Smooth muscle cell (in vitro differentiated cells): ENCODE measurements at regions not wholly inside any gene's neighbourhood (a gene's known extent, or its start where the extent isn't known, plus 50 kb on each side); places are given as distances from the start of the nearest gene placed in this dataset.

Experiments
- DNase-seq: peaks from one replicate; lab custom pipeline; 2025; ENCODE audit not compliant: unreplicated experiment; lab: John Stamatoyannopoulos, UW
- H2AFZ ChIP-seq: fragments of 200-600 bp; sonication (generic); 2 replicates; pipeline ENCODE4 v1.6.0; 2016; ENCODE audit warnings: antibody characterized with exemption, low read depth, mild to moderate bottlenecking
- H3F3A ChIP-seq: fragments of 200-600 bp; sonication (generic); 2 replicates; pipeline ENCODE4 v1.6.0; 2017; ENCODE audit warnings: antibody characterized with exemption, low read depth
- H3K27ac ChIP-seq: fragments of 200-600 bp; sonication (generic); 2 replicates; pipeline ENCODE4 v1.5.1; 2016; ENCODE audit warnings: low read depth, mild to moderate bottlenecking
- H3K27me3 ChIP-seq: fragments of 200-600 bp; sonication (generic); 2 replicates; pipeline ENCODE4 v1.6.1; 2016; ENCODE audit warnings: low read depth, mild to moderate bottlenecking
- H3K36me3 ChIP-seq: fragments of 200-600 bp; sonication (generic); 2 replicates; pipeline ENCODE4 v1.5.1; 2016; ENCODE audit warnings: low read depth
- H3K4me1 ChIP-seq: fragments of 200-600 bp; sonication (generic); 2 replicates; pipeline ENCODE4 v1.5.1; 2016; ENCODE audit warnings: low read depth
- H3K4me2 ChIP-seq: fragments of 200-600 bp; sonication (generic); 2 replicates; pipeline ENCODE4 v1.6.0; 2016; ENCODE audit warnings: mild to moderate bottlenecking
- H3K4me3 ChIP-seq: fragments of 200-600 bp; sonication (generic); 2 replicates; pipeline ENCODE4 v1.5.1; 2016; ENCODE audit warnings: mild to moderate bottlenecking
- H3K79me2 ChIP-seq: fragments of 200-600 bp; sonication (generic); 2 replicates; pipeline ENCODE4 v1.6.0; 2016; ENCODE audit warnings: low read depth, mild to moderate bottlenecking
- H3K9ac ChIP-seq: fragments of 200-600 bp; sonication (generic); 2 replicates; pipeline ENCODE4 v1.6.0; 2016; ENCODE audit warnings: low read depth
- H3K9me3 ChIP-seq: fragments of 200-600 bp; sonication (generic); replicated peaks from 2 replicates; pipeline ENCODE4 v1.5.1; 2016; ENCODE audit warnings: low read depth
- H4K20me1 ChIP-seq: fragments of 200-600 bp; sonication (generic); 2 replicates; pipeline ENCODE4 v1.6.0; 2016; ENCODE audit warnings: low read depth
- CTCF ChIP-seq: fragments of 200-600 bp; sonication (generic); IDR thresholded peaks from 2 replicates; pipeline ENCODE4 v1.5.1; 2017; ENCODE audit warnings: borderline replicate concordance, mild to moderate bottlenecking, antibody characterized with exemption; ENCODE audit not compliant: insufficient read depth, poor library complexity, severe bottlenecking
- WGBS: methylation state at CpG from one replicate; pipeline ENCODE4 v1.1.7; 2016; ENCODE audit warnings: low lambda C conversion rate; 5-methylcytosine and 5-hydroxymethylcytosine counted together

- Histone ChIP-seq H3K79me2 (no peaks in the 10 kb centered on the region), H3K4me1 (no peaks in the 10 kb centered on the region), H2AFZ (no peak overlapping the region), H3K9me3 (no peaks in the 10 kb centered on the region), H3K27ac (no peak overlapping the region), H3F3A (no peaks in the 10 kb centered on the region), H4K20me1 (no peaks in the 10 kb centered on the region), H3K4me2 (no peak overlapping the region), H3K27me3 (no peaks in the 10 kb centered on the region), H3K9ac (no peak overlapping the region), H3K36me3 (no peaks in the 10 kb centered on the region), H3K4me3 (no peak overlapping the region)
- DNase-seq: no peak
- TF ChIP-seq CTCF: no peak
Observed at GRCh38 chr18:43465483-43465882, 188.2 kb upstream of the SYT4 start.

- DNase-seq: no peak
- Histone ChIP-seq H3K4me2 (no peak overlapping the region), H3K79me2 (no peaks in the 10 kb centered on the region), H3K36me3 (no peaks in the 10 kb centered on the region), H3K27ac (no peak overlapping the region), H3K27me3 (no peaks in the 10 kb centered on the region), H3K4me1 (no peaks in the 10 kb centered on the region), H4K20me1 (no peaks in the 10 kb centered on the region), H3K4me3 (no peak overlapping the region), H3F3A (no peaks in the 10 kb centered on the region), H2AFZ (no peak overlapping the region), H3K9me3 (no peaks in the 10 kb centered on the region), H3K9ac (no peak overlapping the region)
- no peak for TF ChIP-seq CTCF
- 87% methylated on average over 5 of the region's 5 CpGs for WGBS
Observed at GRCh38 chr18:43471873-43472272, 194.6 kb upstream of the SYT4 start.

- no peaks in the 10 kb centered on the region for H3K4me1 ChIP-seq
- 81% methylated on average over 3 of the region's 3 CpGs for WGBS
- H3F3A ChIP-seq: no peaks in the 10 kb centered on the region
- H3K4me2 ChIP-seq: no peak overlapping the region
- H3K27ac ChIP-seq: no peak overlapping the region
- no peaks in the 10 kb centered on the region for H3K27me3 ChIP-seq
- H3K4me3 ChIP-seq: no peak overlapping the region
- no peaks in the 10 kb centered on the region for H4K20me1 ChIP-seq
- no peak for TF ChIP-seq CTCF
- DNase-seq: no peak
- no peaks in the 10 kb centered on the region for H3K36me3 ChIP-seq
- H3K79me2 ChIP-seq: no peaks in the 10 kb centered on the region
- H3K9ac ChIP-seq: no peak overlapping the region
- H3K9me3 ChIP-seq: no peaks in the 10 kb centered on the region
- H2AFZ ChIP-seq: no peak overlapping the region
Observed at GRCh38 chr18:43481069-43481468, 203.8 kb upstream of the SYT4 start.

- 93% methylated on average over 14 of the region's 14 CpGs for WGBS
- H3K27me3 ChIP-seq: no peaks in the 10 kb centered on the region
- no peak overlapping the region for H3K4me2 ChIP-seq
- no peak overlapping the region for H3K9ac ChIP-seq
- H3K9me3 ChIP-seq: no peaks in the 10 kb centered on the region
- H2AFZ ChIP-seq: no peak overlapping the region
- no peaks in the 10 kb centered on the region for H3K79me2 ChIP-seq
- H3F3A ChIP-seq: no peaks in the 10 kb centered on the region
- no peaks in the 10 kb centered on the region for H4K20me1 ChIP-seq
- TF ChIP-seq CTCF: no peak
- no peaks in the 10 kb centered on the region for H3K36me3 ChIP-seq
- no peak for DNase-seq
- no peaks in the 10 kb centered on the region for H3K4me1 ChIP-seq
- H3K27ac ChIP-seq: no peak overlapping the region
- H3K4me3 ChIP-seq: no peak overlapping the region
Observed at GRCh38 chr18:43482136-43482535, 204.8 kb upstream of the SYT4 start.
